ENCODE measurements at regions not wholly inside any gene's neighbourhood (a gene's known extent, or its start where the extent isn't known, plus 50 kb on each side); places are given as distances from the start of the nearest gene placed in this dataset.

DNA sequence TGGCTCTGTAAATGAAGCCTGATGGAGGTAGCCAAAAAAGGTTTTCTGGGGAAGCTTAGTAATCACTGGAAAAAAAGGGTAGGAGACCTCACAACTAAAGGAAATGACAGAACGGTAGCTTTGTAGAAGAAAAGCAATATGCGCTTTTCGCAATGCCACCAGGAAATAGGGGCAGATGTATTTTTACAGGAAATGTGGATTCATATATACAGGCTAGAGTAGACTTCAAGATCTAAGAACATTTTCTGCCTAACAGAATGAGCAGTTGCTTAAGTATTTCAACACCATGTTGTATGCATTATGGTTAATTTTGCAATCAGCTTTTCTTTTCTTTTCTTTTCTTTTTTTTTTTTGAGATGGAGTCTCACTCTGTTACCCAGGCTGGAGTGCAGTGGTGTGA is 219.6 kb downstream of the CD83 start:
- DNase-seq = no peak

DNA sequence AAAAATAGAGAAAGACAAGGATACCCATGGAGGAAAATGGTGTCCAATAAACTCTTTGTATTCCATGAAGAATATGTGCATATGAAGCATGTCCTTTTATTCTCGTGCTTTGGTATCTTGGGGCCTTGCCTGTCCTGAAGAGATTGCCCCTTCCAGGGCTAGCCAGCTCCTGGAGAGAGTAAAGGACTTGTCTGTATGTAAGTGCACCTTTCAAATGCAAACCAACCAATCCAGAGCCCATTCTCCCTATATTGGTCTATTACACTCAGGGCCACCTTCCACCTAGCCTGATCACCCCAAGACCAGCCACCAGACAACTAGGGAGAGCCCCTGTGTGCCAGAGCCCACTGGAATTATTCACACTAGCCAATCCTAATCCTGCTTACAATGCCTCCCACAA is 221.6 kb downstream of the CD83 start:
- no peak for DNase-seq

DNA sequence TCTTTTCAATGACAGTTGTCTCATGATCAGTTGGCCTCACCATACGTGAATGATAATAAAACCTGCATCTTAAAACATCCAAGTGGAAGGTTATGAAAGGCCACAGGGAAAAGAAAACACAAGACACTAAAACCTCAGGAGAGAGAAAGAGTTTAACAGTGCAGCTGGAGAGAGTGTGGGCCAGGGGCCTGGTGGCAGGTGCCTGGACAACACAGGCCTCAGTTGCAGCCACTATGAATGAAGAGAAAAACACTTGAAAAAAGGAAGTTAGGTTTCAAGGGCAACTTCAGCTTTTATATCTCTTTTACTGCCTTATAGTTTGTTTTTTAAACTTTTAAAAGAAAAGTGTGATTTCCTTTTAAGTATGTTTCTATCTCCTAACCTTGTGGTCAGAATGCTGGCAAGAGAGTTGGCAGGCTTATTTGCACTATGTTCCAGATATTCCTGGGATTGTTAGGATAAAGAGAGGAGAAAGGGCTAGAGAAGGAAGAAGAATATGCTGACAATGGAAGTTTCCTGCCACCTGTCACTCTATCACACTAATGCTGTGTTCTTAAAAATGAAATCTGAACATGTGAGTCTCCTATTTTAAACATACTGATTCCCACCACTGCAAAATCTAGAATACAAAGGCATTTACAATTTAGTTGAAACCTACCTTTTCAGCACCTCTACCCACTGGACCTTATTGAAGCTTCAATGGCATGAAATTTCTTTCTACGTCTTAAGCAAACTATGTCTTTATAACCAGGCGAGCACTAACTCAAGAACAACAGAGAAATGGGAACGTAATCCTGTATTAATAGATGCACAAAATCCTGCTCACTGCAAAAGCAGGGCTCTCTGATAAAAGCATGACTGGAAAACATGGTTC is 222.4 kb downstream of the CD83 start:
- no peak for DNase-seq

- no peak for DNase-seq
Observed at GRCh38 chr6:14344486-14344885, 226.9 kb downstream of the CD83 start.

GRCh38 chr6:14348389-14348788 is 230.8 kb downstream of the CD83 start:
- DNase-seq = no peak

- DNase-seq = no peak
Observed at GRCh38 chr6:14349507-14349906, 231.9 kb downstream of the CD83 start.

- no peak for DNase-seq
Observed at GRCh38 chr6:14350210-14350609, 232.6 kb downstream of the CD83 start.

DNA sequence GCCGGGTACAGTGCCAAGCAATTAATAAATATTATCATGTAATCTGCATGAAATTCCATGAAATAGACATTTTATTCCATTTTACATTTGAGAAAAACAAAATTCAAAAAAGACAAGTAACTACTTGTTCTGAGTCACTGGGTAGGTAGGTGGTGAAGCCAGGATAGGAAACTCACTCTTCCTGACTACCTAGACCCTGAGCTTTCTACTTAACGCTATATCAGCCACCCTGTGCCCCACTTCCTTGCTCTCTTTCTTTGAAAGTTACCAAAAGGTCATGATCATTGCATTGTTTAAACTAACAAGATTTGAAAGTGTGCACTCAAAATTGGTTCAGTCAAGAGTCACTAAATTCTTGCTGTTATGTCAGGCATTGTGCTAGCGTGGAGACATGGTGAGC is 235.7 kb downstream of the CD83 start:
- no peak for DNase-seq

DNA sequence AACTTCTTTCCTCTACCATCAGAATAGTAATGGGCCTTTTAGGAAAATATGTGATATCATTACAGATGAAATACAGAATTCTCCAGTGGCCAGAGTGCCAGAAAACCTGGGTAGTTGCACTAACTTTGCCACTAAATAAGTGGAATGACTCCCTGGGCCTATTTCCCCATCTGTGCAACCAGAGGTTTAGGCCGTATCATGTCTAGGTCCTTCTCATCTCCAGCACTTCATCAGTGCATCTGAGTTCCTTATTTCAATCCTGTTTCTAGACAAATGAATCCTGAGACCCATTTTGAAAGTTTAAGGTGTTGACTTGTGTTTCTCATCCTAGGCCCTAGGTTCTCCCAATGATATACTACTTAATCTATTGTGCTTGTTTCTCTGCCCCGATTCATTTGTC is 236.2 kb downstream of the CD83 start:
- DNase-seq = no peak

GRCh38 chr6:14354919-14355572 is 237.5 kb downstream of the CD83 start:
- no peak for DNase-seq

GRCh38 chr6:14359438-14359837 is 241.9 kb downstream of the CD83 start:
- DNase-seq = no peak

DNA sequence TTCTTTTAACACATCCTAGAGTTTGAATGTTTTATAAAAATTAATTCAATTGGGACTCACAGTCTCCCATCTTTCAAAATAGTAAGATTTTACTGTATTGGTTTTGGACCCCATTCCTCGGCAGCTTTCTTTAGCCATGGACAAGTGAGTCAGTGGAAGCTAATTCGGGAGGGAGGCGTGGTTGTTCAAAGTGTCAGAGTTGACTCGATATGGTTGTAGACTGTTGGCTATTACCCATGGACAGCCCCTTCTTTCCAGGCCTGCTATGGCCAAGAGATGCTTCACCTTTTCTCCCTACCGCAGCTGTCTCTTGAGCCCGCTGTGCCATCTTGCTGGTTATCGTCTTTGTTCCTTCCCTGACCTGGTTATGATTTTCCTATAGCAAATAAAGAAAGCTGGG is 243.0 kb downstream of the CD83 start:
- no peak for DNase-seq

- DNase-seq = no peak
Observed at GRCh38 chr6:14361297-14361696, 243.7 kb downstream of the CD83 start.

- DNase-seq = no peak
Observed at GRCh38 chr6:14361956-14362587, 244.5 kb downstream of the CD83 start.

DNA sequence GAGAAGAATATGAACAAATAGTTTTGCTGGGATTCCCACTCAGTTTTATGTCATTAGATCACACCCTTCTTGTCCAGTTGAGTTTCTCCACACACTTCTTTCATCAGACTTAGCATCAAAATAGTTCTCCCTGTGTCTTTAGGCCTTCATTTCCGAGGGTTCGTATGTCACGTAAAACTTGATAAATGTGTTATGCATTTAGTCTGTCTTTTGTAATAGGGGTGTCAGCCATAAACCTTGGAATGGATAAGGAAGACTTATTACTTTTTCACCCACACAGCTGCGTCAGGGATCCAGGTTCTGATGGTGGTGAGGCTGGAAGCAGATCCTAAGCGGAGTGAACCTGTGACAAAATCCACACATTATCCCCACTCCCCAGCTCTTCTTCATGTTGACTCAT is 246.8 kb downstream of the CD83 start:
- DNase-seq = no peak

DNA sequence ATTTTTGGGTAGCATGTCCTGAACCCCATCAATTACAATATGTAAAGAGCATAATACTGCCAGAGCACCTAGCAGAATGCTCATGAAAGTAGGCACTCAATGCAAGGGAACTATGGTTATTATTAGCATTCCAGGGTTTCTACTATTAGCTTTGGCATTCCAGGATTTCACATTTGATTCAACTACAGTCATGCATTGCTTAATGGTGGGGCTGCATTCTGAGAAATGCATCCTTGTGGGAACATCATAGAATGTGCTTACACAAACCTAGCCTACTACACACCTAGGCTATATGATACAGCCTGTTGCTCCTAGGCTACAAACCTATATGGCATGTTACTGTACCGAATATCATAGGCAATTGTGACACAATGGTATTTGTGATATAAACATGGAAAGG is 247.8 kb downstream of the CD83 start:
- no peak for DNase-seq

DNA sequence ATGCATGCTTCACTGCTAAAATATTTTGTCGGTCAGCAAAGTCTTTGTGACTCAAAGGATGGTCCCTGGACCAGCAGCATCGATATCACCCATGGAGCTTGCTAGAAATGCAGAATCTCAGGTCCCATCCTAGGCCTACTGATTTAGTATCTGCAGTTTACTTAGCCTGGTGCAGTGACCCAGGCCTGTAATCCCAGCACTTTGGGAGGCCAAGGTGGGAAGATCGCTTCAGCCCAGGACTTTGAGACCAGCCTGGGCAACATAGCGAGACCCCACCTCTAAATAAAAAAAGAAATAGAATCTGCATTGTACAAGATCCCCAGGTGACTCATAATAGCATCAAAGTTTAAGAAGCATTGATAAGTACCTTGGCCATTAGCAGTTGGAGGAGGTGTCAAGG is 248.7 kb downstream of the CD83 start:
- DNase-seq = no peak

DNA sequence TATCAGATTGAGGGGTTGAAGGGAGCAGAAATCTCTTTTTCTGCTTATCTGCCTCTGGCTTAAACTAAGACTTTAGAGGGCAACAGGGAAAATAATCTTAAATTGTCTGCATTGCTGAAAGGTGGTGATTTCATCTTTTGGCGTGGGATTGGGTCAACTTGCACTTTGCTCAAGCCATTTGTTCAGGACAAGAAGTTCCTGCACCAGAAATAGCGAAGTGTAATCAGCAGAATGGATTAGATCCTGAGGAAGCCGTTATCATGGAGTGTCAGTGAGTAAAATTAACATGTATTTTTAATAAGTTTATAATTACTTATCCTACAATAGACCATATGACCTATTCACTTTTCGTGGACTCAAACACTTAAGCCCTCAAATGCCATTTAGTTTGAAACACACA is 249.3 kb downstream of the CD83 start:
- DNase-seq = no peak

DNA sequence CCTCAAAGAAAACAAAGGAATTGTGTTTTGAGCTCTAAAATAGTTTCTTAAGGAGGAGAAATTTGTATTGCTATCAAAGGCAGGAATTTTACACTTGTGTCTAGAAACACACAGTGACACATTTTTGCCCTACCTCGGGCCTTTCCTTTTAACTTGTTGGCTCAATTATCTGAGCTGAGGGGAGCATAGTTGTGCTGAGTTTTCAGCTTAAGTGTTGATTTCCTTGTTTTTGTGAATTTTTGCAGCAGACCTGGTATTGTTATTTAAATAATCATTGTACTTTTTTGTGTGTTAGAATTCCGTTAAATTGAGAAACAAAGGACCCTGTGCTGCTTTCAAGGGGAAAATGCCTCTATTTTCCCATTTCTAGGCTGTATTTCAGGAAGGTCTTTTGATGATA is 249.7 kb downstream of the CD83 start:
- no peak for DNase-seq

DNA sequence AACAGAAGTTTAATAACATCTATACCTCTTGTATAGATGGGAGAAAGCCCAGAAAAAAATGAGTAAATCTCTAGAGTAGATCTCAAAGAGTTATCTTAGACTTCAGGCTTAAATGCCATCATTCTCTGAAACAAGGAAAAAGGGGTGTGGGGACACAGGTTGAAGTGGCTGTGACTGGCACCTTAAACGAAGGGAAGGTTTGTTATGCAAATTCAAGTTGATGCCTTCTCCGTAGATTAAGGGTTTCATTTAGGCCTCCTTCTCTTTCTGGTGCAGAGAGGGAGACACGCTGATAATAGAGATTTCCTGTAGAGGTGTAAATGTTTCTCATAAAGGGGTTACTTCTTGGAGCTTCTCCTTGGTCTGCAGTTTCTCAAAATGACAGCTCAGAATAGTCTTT is 252.1 kb downstream of the CD83 start:
- DNase-seq = no peak

DNA sequence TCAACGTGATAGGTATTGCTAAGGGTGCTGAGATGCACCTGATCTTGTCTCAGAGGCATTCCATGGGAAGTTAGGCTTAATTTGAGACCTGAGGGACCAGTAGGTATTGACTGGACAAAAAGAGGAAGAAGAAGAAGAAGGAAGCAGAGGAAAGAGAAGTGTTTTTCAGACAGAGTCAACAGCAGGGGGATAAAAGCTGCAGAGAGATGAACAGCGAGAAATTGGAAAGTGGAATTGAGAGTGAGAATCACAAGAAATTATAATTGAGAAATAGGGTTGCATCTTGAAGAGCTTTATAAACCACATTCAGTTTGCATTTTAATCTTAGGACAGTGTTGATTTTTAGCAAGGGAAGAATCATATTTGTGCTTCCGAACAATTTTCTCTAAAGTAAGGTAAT is 254.0 kb downstream of the CD83 start:
- no peak for DNase-seq

- no peak for DNase-seq
Observed at GRCh38 chr6:14372734-14373489, 255.3 kb downstream of the CD83 start.

GRCh38 chr6:14373648-14374437 is 256.3 kb downstream of the CD83 start:
- DNase-seq = no peak

Measured in stimulated activated naive CD4-positive, alpha-beta T cell (primary cell).